GM23338 (cell line): ENCODE measurements at regions not wholly inside any gene's neighbourhood (a gene's known extent, or its start where the extent isn't known, plus 50 kb on each side); places are given as distances from the start of the nearest gene placed in this dataset.

ENCODE experiments used
- CREB1 ChIP-seq: fragments of 250-450 bp; sonication (Bioruptor Pico); IDR thresholded peaks from 2 replicates; pipeline ENCODE4 v1.5.0; 2020; ENCODE audit warnings: low read depth, mild to moderate bottlenecking, moderate library complexity
- CTCF ChIP-seq, 2 experiments: fragments of 200-600 bp in 1 of 2; sonication (generic) in 1 of 2; conservative IDR thresholded peaks; 2 replicates each; pipeline versions ENCODE4 v1.5.1 to v1.6.1; 2016 to 2017; ENCODE audit warnings: antibody characterized with exemption in 2 of 2, low read depth in 2 of 2, mild to moderate bottlenecking in 2 of 2, moderate library complexity in 1 of 2
- EZH2 ChIP-seq: fragments of 200-600 bp; sonication (generic); IDR thresholded peaks from one replicate; pipeline ENCODE4 v1.8.0; 2017; ENCODE audit warnings: antibody characterized with exemption, mild to moderate bottlenecking, low read depth; ENCODE audit not compliant: unreplicated experiment
- EZH2phosphoT487 ChIP-seq: fragments of 200-600 bp; sonication (generic); IDR thresholded peaks from one replicate; pipeline ENCODE4 v1.8.1; 2018; ENCODE audit warnings: antibody characterized with exemption; ENCODE audit not compliant: unreplicated experiment
- POLR2AphosphoS5 ChIP-seq: IDR thresholded peaks from 2 replicates; pipeline ENCODE4 v1.6.1; 2016; ENCODE audit warnings: antibody characterized with exemption, low read depth
- REST ChIP-seq: IDR thresholded peaks from one replicate; pipeline ENCODE4 v1.6.1; 2018; ENCODE audit warnings: antibody characterized with exemption; ENCODE audit not compliant: unreplicated experiment
- STAT1 ChIP-seq: IDR thresholded peaks from one replicate; pipeline ENCODE4 v1.6.1; 2016; ENCODE audit warnings: antibody characterized with exemption; ENCODE audit not compliant: unreplicated experiment
- ZNF114 ChIP-seq: fragments of 250-450 bp; sonication (Bioruptor Pico); IDR thresholded peaks from 2 replicates; pipeline ENCODE4 v1.5.0; 2020; ENCODE audit warnings: mild to moderate bottlenecking, moderate library complexity

- TF ChIP-seq CTCF (conservative IDR thresholded peaks at IDR 0.05; ENCODE audit: low read depth in 2 of 2) (no peak), STAT1 (no peak), ZNF114 (no peak), EZH2 (no peak), REST (no peak), POLR2AphosphoS5 (no peak), EZH2phosphoT487 (no peak), CREB1 (CRISPR knock-in tag) (no peak)
These were observed 1179.7 kb downstream of the GATA3 start for GRCh38 chr10:9234191-9234590.
